Neural cell (in vitro differentiated cells): ENCODE measurements at regions not wholly inside any gene's neighbourhood (a gene's known extent, or its start where the extent isn't known, plus 50 kb on each side); places are given as distances from the start of the nearest gene placed in this dataset.

Experiments
- H2AFZ ChIP-seq: fragments of 200-600, 300-800 bp; sonication (generic), shearing (Covaris generic); 2 replicates; pipeline ENCODE4 v1.6.0; 2014; ENCODE audit warnings: low read depth, mild to moderate bottlenecking, antibody characterized with exemption, low read length, moderate library complexity
- H3F3A ChIP-seq: fragments of 200-600 bp; shearing (Covaris generic); 2 replicates; pipeline ENCODE4 v1.6.1; 2016; ENCODE audit warnings: mild to moderate bottlenecking, moderate library complexity, mixed read lengths, antibody characterized with exemption, low read length; ENCODE audit not compliant: insufficient read depth, poor library complexity, severe bottlenecking
- H3K27ac ChIP-seq: fragments of 200-600, 300-800 bp; sonication (generic), shearing (Covaris generic); 2 replicates; pipeline ENCODE4 v1.5.1; 2014; ENCODE audit warnings: mild to moderate bottlenecking, low read length, moderate library complexity
- H3K27me3 ChIP-seq: fragments of 300-800, 200-600 bp; sonication (generic), shearing (Covaris generic); 2 replicates; pipeline ENCODE4 v1.6.0; 2014; ENCODE audit warnings: mild to moderate bottlenecking, low read depth, low read length, moderate library complexity; ENCODE audit not compliant: insufficient read depth
- H3K36me3 ChIP-seq: fragments of 300-800, 200-600 bp; sonication (generic), shearing (Covaris generic); 2 replicates; pipeline ENCODE4 v1.5.1; 2014; ENCODE audit warnings: mild to moderate bottlenecking, antibody characterized with exemption, low read length, moderate library complexity; ENCODE audit not compliant: insufficient read depth
- H3K4me2 ChIP-seq: fragments of 300-800, 200-600 bp; sonication (generic), shearing (Covaris generic); 2 replicates; pipeline ENCODE4 v1.6.0; 2014; ENCODE audit warnings: mild to moderate bottlenecking, low read length
- H3K4me3 ChIP-seq: fragments of 300-800, 200-600 bp; sonication (generic), shearing (Covaris generic); 2 replicates; pipeline ENCODE4 v1.5.1; 2014; ENCODE audit warnings: mild to moderate bottlenecking, low read length, moderate library complexity
- H3K79me2 ChIP-seq: fragments of 200-600 bp; shearing (Covaris generic); replicated peaks from 2 replicates; pipeline ENCODE4 v1.6.0; 2014; ENCODE audit warnings: mild to moderate bottlenecking, low read length, moderate library complexity; ENCODE audit not compliant: insufficient read depth
- H3K9ac ChIP-seq: fragments of 300-800, 200-600 bp; sonication (generic), shearing (Covaris generic); 2 replicates; pipeline ENCODE4 v1.6.1; 2016; ENCODE audit warnings: mild to moderate bottlenecking, low read length, mixed read lengths
- H3K9me2 ChIP-seq: fragments of 200-600 bp; shearing (Covaris generic); 2 replicates; pipeline ENCODE4 v1.6.1; 2016; ENCODE audit warnings: mild to moderate bottlenecking, low read length, mixed read lengths; ENCODE audit not compliant: insufficient read depth
- H3K9me3 ChIP-seq: fragments of 200-600, 300-800 bp; sonication (generic), shearing (Covaris generic); 2 replicates; pipeline ENCODE4 v1.6.1; 2016; ENCODE audit warnings: mild to moderate bottlenecking, mixed run types, low read length, moderate library complexity, mixed read lengths
- H4K20me1 ChIP-seq: fragments of 200-600 bp; shearing (Covaris generic); 2 replicates; pipeline ENCODE4 v1.6.1; 2016; ENCODE audit warnings: mild to moderate bottlenecking, mixed run types; ENCODE audit not compliant: insufficient read depth
- EP300 ChIP-seq: fragments of 450-650 bp; conservative IDR thresholded peaks from 2 replicates; pipeline ENCODE4 v1.6.1; 2014; ENCODE audit warnings: antibody characterized with exemption, mild to moderate bottlenecking, moderate library complexity; ENCODE audit not compliant: poor library complexity, severe bottlenecking
- EZH2 ChIP-seq: fragments of 200-600, 300-800 bp; shearing (Covaris generic), sonication (generic); IDR thresholded peaks from 2 replicates; pipeline ENCODE4 v1.6.1; 2014; ENCODE audit warnings: antibody characterized with exemption, low read length, borderline replicate concordance, mild to moderate bottlenecking; ENCODE audit not compliant: insufficient read depth, poor library complexity, severe bottlenecking
- MXI1 ChIP-seq: fragments of 450-650 bp; conservative IDR thresholded peaks from 2 replicates; pipeline ENCODE4 v1.6.1; 2014; ENCODE audit warnings: antibody characterized with exemption, mild to moderate bottlenecking; ENCODE audit not compliant: poor library complexity, severe bottlenecking
- POLR2AphosphoS5 ChIP-seq: IDR thresholded peaks from 2 replicates; pipeline ENCODE4 v1.6.1; 2012
- RAD21 ChIP-seq: fragments of 450-650 bp; conservative IDR thresholded peaks from 2 replicates; pipeline ENCODE4 v1.6.1; 2014; ENCODE audit warnings: antibody characterized with exemption, mild to moderate bottlenecking, moderate library complexity
- REST ChIP-seq: IDR thresholded peaks from 2 replicates; pipeline ENCODE4 v1.6.1; 2012; ENCODE audit warnings: borderline replicate concordance
- SMC3 ChIP-seq: fragments of 450-650 bp; conservative IDR thresholded peaks from 2 replicates; pipeline ENCODE4 v1.6.1; 2014; ENCODE audit warnings: antibody characterized with exemption, mild to moderate bottlenecking, moderate library complexity; ENCODE audit not compliant: poor library complexity
- TAF1 ChIP-seq: IDR thresholded peaks from 2 replicates; pipeline ENCODE4 v1.6.1; 2012; ENCODE audit warnings: low read depth
- TF ChIP-seq, protein P1 (sequence below): fragments of 450-650 bp; IDR thresholded peaks from 2 replicates; pipeline ENCODE4 v1.5.1; 2014; ENCODE audit warnings: antibody characterized with exemption, mild to moderate bottlenecking, moderate library complexity; ENCODE audit not compliant: poor library complexity, severe bottlenecking

DNA sequence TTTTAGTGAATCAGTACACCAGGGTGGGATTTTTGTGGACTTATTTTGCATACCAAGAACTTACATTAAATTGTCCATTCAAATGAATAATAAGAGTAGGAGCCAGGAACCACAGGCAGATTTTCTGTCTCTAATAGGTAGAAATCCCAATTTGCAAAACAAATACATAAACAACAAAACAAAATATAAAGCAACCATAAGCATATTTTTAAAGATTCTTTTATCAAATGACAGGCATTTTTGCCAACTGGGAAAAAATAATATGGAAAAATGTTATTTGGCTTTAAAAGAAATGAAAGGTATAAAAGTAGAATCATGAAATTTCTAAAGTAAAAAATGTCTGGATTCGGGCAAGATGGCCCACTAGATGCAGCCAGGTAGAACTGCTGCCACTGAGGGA lies 71.2 kb upstream of the PDE7B start:
- Histone ChIP-seq H3K27ac (no peak overlapping the region), H3K36me3 (no peaks in the 10 kb centered on the region), H3F3A (no peaks in the 10 kb centered on the region), H2AFZ (no peak overlapping the region), H3K4me3 (no peak overlapping the region), H3K9ac (no peak overlapping the region), H4K20me1 (no peaks in the 10 kb centered on the region), H3K27me3 (no peaks in the 10 kb centered on the region), H3K4me2 (no peak overlapping the region), H3K9me2 (no peaks in the 10 kb centered on the region), H3K9me3 (no peaks in the 10 kb centered on the region), H3K79me2 (no peaks in the 10 kb centered on the region)
- TF ChIP-seq TAF1 = no peak
- no peak for TF ChIP-seq SMC3
- TF ChIP-seq POLR2AphosphoS5 = no peak
- TF ChIP-seq EZH2 = no peak
- no peak for TF ChIP-seq REST
- no peak for TF ChIP-seq MXI1
- TF ChIP-seq EP300 = no peak
- TF ChIP-seq RAD21 = no peak
- TF ChIP-seq, protein P1, sequence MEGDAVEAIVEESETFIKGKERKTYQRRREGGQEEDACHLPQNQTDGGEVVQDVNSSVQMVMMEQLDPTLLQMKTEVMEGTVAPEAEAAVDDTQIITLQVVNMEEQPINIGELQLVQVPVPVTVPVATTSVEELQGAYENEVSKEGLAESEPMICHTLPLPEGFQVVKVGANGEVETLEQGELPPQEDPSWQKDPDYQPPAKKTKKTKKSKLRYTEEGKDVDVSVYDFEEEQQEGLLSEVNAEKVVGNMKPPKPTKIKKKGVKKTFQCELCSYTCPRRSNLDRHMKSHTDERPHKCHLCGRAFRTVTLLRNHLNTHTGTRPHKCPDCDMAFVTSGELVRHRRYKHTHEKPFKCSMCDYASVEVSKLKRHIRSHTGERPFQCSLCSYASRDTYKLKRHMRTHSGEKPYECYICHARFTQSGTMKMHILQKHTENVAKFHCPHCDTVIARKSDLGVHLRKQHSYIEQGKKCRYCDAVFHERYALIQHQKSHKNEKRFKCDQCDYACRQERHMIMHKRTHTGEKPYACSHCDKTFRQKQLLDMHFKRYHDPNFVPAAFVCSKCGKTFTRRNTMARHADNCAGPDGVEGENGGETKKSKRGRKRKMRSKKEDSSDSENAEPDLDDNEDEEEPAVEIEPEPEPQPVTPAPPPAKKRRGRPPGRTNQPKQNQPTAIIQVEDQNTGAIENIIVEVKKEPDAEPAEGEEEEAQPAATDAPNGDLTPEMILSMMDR = no peak

GRCh38 chr6:135782546-135782945 lies 69.0 kb upstream of the PDE7B start:
- H3K9me3 ChIP-seq = no peaks in the 10 kb centered on the region
- no peaks in the 10 kb centered on the region for H4K20me1 ChIP-seq
- no peaks in the 10 kb centered on the region for H3K36me3 ChIP-seq
- H3K27me3 ChIP-seq = no peaks in the 10 kb centered on the region
- H3K9me2 ChIP-seq = no peaks in the 10 kb centered on the region
- H3K27ac ChIP-seq = no peak overlapping the region
- no peak overlapping the region for H2AFZ ChIP-seq
- no peak overlapping the region for H3K4me3 ChIP-seq
- no peaks in the 10 kb centered on the region for H3F3A ChIP-seq
- H3K9ac ChIP-seq = no peak overlapping the region
- H3K4me2 ChIP-seq = no peak overlapping the region
- no peaks in the 10 kb centered on the region for H3K79me2 ChIP-seq
- TF ChIP-seq REST (no peak), TAF1 (no peak), RAD21 (no peak), EP300 (no peak), MXI1 (no peak), SMC3 (no peak), POLR2AphosphoS5 (no peak), EZH2 (no peak)
- TF ChIP-seq, protein P1 = no peak
